Breast epithelium (tissue), 4 donors: ENCODE measurements at regions not wholly inside any gene's neighbourhood (a gene's known extent, or its start where the extent isn't known, plus 50 kb on each side); places are given as distances from the start of the nearest gene placed in this dataset.

ENCODE experiments used
- DNase-seq, 2 donors: peaks; one replicate each; pipeline ENCODE4 v3.0.0-alpha.2; 2019; ENCODE audit warnings: low spot score in 2 of 2
- H3K27ac ChIP-seq, 2 donors: fragments of 200-600 bp; sonication (generic) in 1 of 2; one replicate each; pipeline ENCODE4 v1.5.1; 2016 to 2019; ENCODE audit warnings: mild to moderate bottlenecking in 1 of 2
- H3K27me3 ChIP-seq, 2 donors: fragments of 200-600 bp; sonication (generic) in 1 of 2; one replicate each; pipeline versions ENCODE4 v1.5.1 to v1.6.0; 2017 to 2019; ENCODE audit warnings: control low read depth in 1 of 2, mild to moderate bottlenecking in 1 of 2
- H3K36me3 ChIP-seq: fragments of 200-600 bp; one replicate; pipeline ENCODE4 v1.5.1; 2019
- H3K4me1 ChIP-seq, 2 donors: fragments of 200-600 bp; sonication (generic); one replicate each; pipeline ENCODE4 v1.5.1; 2016 to 2019; ENCODE audit warnings: control low read depth in 1 of 2
- H3K4me3 ChIP-seq, 3 donors: fragments of 200-600 bp; sonication (generic); 1 replicate in 2 of 3; 2 replicates in 1 of 3; pipeline ENCODE4 v1.5.1; 2016 to 2019; ENCODE audit warnings: mild to moderate bottlenecking in 3 of 3, moderate library complexity in 2 of 3
- H3K9me3 ChIP-seq, 2 donors: fragments of 200-600 bp; sonication (generic) in 1 of 2; one replicate each; pipeline ENCODE4 v1.5.1; 2016 to 2019; ENCODE audit warnings: control low read depth in 1 of 2
- CTCF ChIP-seq, 3 donors: fragments of 450-650 bp; IDR thresholded peaks; one replicate each; pipeline ENCODE4 v1.5.1; 2016 to 2017; ENCODE audit warnings: antibody characterized with exemption in 3 of 3, mild to moderate bottlenecking in 3 of 3, moderate library complexity in 3 of 3
- POLR2A ChIP-seq: fragments of 450-650 bp; IDR thresholded peaks from one replicate; pipeline ENCODE4 v1.6.1; 2016; ENCODE audit warnings: antibody characterized with exemption, mild to moderate bottlenecking, moderate library complexity
- POLR2AphosphoS5 ChIP-seq, 3 donors: sonication (generic); formaldehyde crosslinking; IDR thresholded peaks; one replicate each; pipeline ENCODE4 v1.6.1; 2017; ENCODE audit warnings: antibody characterized with exemption in 3 of 3
- intact Hi-C: fragments of 100-400 bp; cut with DNase I; formaldehyde crosslinking; loops from one replicate; pipeline ENCODE4 v1.15.1; 2023; ENCODE audit warnings: low total_unique reads

DNA sequence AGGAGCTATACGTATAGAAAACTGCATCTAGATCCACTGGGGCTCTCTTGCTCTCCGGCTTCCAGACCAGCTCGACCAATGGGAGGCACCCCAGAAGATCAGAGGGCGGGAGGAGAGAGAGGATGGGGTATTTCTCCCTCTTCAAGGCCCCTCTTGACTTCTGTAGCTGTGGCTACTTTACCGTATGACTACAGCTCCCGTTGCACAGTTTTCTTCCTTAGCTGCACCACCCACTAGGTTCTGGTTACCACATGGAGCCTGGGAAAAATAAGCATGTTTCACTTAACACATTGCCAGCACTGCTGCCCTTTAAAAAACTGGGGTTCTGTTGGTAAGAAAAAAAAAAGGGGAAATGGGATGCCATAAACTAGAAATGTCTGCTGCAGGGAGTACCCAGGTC lies 214.4 kb downstream of the TBX5 start:
- H3K27ac ChIP-seq, result no peak overlapping the region
- DNase-seq, result no peak

GRCh38 chr12:114190971-114191370 lies 215.0 kb downstream of the TBX5 start:
- Histone ChIP-seq H3K36me3 (no peaks in the 10 kb centered on the region), H3K4me1 (no peaks in the 10 kb centered on the region), H3K4me3 (no peak overlapping the region), H3K9me3 (no peaks in the 10 kb centered on the region), H3K27ac (no peak overlapping the region), H3K27me3 (peaks cover 0 to 11% of the 10 kb centered on the region in 2 donors)
- TF ChIP-seq POLR2AphosphoS5 (IDR thresholded peaks at IDR 0.05), result no peak
- TF ChIP-seq POLR2A, result no peak
- TF ChIP-seq CTCF (IDR thresholded peaks at IDR 0.05), result no peak
- intact Hi-C loops, result no loop called here
- DNase-seq, result no peak

More for the DNA sequence above, 214.4 kb downstream of the TBX5 start:
- Histone ChIP-seq H3K9me3 (no peaks in the 10 kb centered on the region), H3K36me3 (no peaks in the 10 kb centered on the region), H3K4me1 (no peaks in the 10 kb centered on the region), H3K27me3 (peaks cover 0 to 11% of the 10 kb centered on the region in 2 donors), H3K4me3 (no peak overlapping the region)
- intact Hi-C loops, result no loop called here
- TF ChIP-seq CTCF (IDR thresholded peaks at IDR 0.05), result no peak
- TF ChIP-seq POLR2A, result no peak
- TF ChIP-seq POLR2AphosphoS5 (IDR thresholded peaks at IDR 0.05), result no peak

DNA sequence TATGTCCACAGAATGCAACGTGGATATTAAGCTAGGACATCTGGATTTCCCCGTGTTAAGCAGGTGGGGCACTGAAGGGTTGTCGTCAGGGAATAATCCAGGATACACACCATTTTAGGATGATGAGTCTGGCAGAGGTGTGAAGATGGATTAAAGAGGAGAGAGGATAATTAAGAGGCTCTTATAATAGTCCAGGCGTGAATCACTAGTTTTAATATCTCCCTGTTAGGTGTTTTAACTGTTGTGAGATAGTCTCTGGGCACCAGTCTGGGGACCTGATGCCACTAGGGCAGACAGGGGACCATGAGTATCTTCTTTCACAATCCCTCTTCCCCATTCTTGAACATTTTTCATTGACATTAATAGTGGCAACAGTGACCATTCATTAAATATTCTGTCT lies 216.7 kb downstream of the TBX5 start:
- no peaks in the 10 kb centered on the region for H3K9me3 ChIP-seq
- intact Hi-C loops, result no loop called here
- no peaks in the 10 kb centered on the region for H3K36me3 ChIP-seq
- peaks cover 0 to 11% of the 10 kb centered on the region in 2 donors for H3K27me3 ChIP-seq
- TF ChIP-seq POLR2A (no peak), CTCF (IDR thresholded peaks at IDR 0.05) (no peak), POLR2AphosphoS5 (IDR thresholded peaks at IDR 0.05) (no peak)
- H3K4me1 ChIP-seq, result no peaks in the 10 kb centered on the region
- no peak for DNase-seq
- no peak overlapping the region for H3K4me3 ChIP-seq
- no peak overlapping the region for H3K27ac ChIP-seq

- H3K36me3 ChIP-seq, result no peaks in the 10 kb centered on the region
- no peak for DNase-seq
- no peak overlapping the region for H3K4me3 ChIP-seq
- no peaks in the 10 kb centered on the region for H3K4me1 ChIP-seq
- intact Hi-C loops, result no loop called here
- H3K9me3 ChIP-seq, result no peaks in the 10 kb centered on the region
- TF ChIP-seq POLR2A (no peak), POLR2AphosphoS5 (IDR thresholded peaks at IDR 0.05) (no peak), CTCF (IDR thresholded peaks at IDR 0.05) (no peak)
- H3K27me3 ChIP-seq, result peaks cover 0 to 3% of the 10 kb centered on the region in 2 donors
- H3K27ac ChIP-seq, result no peak overlapping the region
Measured at GRCh38 chr12:114186241-114187002, 219.5 kb downstream of the TBX5 start.

- no peaks in the 10 kb centered on the region for H3K9me3 ChIP-seq
- no peak overlapping the region for H3K27ac ChIP-seq
- no peaks in the 10 kb centered on the region for H3K36me3 ChIP-seq
- H3K4me3 ChIP-seq, result no peak overlapping the region
- intact Hi-C loops, result no loop called here
- no peaks in the 10 kb centered on the region for H3K27me3 ChIP-seq
- H3K4me1 ChIP-seq, result no peaks in the 10 kb centered on the region
- TF ChIP-seq POLR2A (no peak), CTCF (IDR thresholded peaks at IDR 0.05) (no peak), POLR2AphosphoS5 (IDR thresholded peaks at IDR 0.05) (no peak)
- DNase-seq, result no peak
Measured at GRCh38 chr12:114185036-114185435, 218.9 kb upstream of the RBM19 start.
